ENCODE measurements at regions not wholly inside any gene's neighbourhood (a gene's known extent, or its start where the extent isn't known, plus 50 kb on each side); places are given as distances from the start of the nearest gene placed in this dataset.

DNA sequence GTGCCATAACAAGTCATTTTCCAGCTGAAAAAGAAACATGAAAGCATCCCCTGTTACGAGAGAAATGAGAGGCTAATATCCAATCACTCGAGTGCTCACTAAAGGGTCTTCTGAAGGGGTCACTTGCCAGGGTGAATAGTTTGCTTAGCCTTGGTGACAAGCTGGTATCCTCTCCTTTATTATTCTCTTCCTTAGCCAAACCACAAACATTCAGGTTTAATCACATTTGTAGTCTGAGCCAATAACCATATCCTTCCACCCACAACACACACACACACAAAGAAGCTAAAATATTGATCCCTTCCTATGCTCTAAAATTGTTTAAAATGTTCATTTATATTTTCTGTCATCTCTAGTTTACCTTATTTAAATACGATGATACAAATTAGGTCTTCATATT lies 240.5 kb upstream of the TMCO5A start:
- Histone ChIP-seq H4K20me1 (ENCODE audit: control insufficient read depth, insufficient read depth, insufficient read length) (no peaks in the 10 kb centered on the region), H3K23ac (ENCODE audit: insufficient read length, low read depth, low read length) (no peak overlapping the region), H3K56ac (ENCODE audit: insufficient read length, low read depth, low read length) (no peak overlapping the region), H4K8ac (replicated peaks; ENCODE audit: insufficient read length, low read depth, low read length) (no peak overlapping the region), H3K9me3 (ENCODE audit: control insufficient read depth, low read depth, low read length) (no peaks in the 10 kb centered on the region), H4K91ac (ENCODE audit: insufficient read length, low read depth, low read length) (no peak overlapping the region), H4K5ac (ENCODE audit: insufficient read length, low read depth, low read length) (no peak overlapping the region), H3K79me2 (ENCODE audit: insufficient read depth, low read length) (no peaks in the 10 kb centered on the region), H3K14ac (ENCODE audit: insufficient read depth, low read length) (no peak overlapping the region), H2BK12ac (ENCODE audit: insufficient read length, low read depth, low read length) (no peak overlapping the region), H3K27ac (ENCODE audit: insufficient read length, low read depth, low read length) (no peak overlapping the region), H3K27me3 (ENCODE audit: insufficient read depth, low read length) (no peaks in the 10 kb centered on the region), H2BK20ac (ENCODE audit: low read depth, low read length, poor library complexity, severe bottlenecking) (no peak overlapping the region), H2BK120ac (ENCODE audit: low read depth, low read length, poor library complexity, severe bottlenecking) (no peak overlapping the region), H3K23me2 (ENCODE audit: insufficient read length, low read depth, low read length, poor library complexity, severe bottlenecking) (no peaks in the 10 kb centered on the region), H3K79me1 (ENCODE audit: insufficient read depth, low read depth, low read length, poor library complexity, severe bottlenecking) (no peaks in the 10 kb centered on the region), H3K4ac (ENCODE audit: low read depth, low read length) (no peak overlapping the region), H3K4me1 (ENCODE audit: insufficient read depth, low read length) (no peaks in the 10 kb centered on the region), H2BK5ac (ENCODE audit: insufficient read length, low read length) (no peak overlapping the region), H2AK5ac (ENCODE audit: insufficient read length, low read length) (no peak overlapping the region), H3T11ph (ENCODE audit: low read length) (no peak overlapping the region), H2BK15ac (ENCODE audit: low read depth, low read length) (no peak overlapping the region), H3K9ac (ENCODE audit: extremely low read depth, insufficient read length, low read length) (no peak overlapping the region), H3K4me2 (ENCODE audit: insufficient read depth, insufficient read length, low read length) (no peak overlapping the region), H3K18ac (ENCODE audit: insufficient read length, low read depth, low read length) (no peak overlapping the region), H2AFZ (ENCODE audit: low read length) (no peak overlapping the region)
- DNase-seq: no peak
- peaks cover 0 to 11% of the 10 kb centered on the region in 2 experiments; a peak in 4 of 5 replicates for H3K9me3 Mint-ChIP-seq
- H3K27me3 Mint-ChIP-seq (ENCODE audit: low read depth): no peaks in the 10 kb centered on the region
- no peak overlapping the region for H3K27ac Mint-ChIP-seq
- WGBS (ENCODE audit: extremely low coverage, insufficient read length, low lambda C conversion rate): 100% methylated on average over 1 of the region's 3 CpGs
- H3K36me3 Mint-ChIP-seq (ENCODE audit: insufficient read depth in 1 of 3, low read depth in 3 of 3): peaks cover 0 to 5% (median 2%) of the 10 kb centered on the region in 3 experiments; a peak in 2 of 7 replicates
- no peak overlapping the region for H3K4me3 Mint-ChIP-seq
- TF ChIP-seq, protein P1, sequence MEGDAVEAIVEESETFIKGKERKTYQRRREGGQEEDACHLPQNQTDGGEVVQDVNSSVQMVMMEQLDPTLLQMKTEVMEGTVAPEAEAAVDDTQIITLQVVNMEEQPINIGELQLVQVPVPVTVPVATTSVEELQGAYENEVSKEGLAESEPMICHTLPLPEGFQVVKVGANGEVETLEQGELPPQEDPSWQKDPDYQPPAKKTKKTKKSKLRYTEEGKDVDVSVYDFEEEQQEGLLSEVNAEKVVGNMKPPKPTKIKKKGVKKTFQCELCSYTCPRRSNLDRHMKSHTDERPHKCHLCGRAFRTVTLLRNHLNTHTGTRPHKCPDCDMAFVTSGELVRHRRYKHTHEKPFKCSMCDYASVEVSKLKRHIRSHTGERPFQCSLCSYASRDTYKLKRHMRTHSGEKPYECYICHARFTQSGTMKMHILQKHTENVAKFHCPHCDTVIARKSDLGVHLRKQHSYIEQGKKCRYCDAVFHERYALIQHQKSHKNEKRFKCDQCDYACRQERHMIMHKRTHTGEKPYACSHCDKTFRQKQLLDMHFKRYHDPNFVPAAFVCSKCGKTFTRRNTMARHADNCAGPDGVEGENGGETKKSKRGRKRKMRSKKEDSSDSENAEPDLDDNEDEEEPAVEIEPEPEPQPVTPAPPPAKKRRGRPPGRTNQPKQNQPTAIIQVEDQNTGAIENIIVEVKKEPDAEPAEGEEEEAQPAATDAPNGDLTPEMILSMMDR (conservative IDR thresholded peaks at IDR 0.05): no peak
- H3K4me1 Mint-ChIP-seq: 0 out of 4 replicates have a peak, but pooled peaks cover 0 to 3% of the 10 kb centered on the region in 2 experiments
